ENCODE measurements at regions not wholly inside any gene's neighbourhood (a gene's known extent, or its start where the extent isn't known, plus 50 kb on each side); places are given as distances from the start of the nearest gene placed in this dataset.

DNA sequence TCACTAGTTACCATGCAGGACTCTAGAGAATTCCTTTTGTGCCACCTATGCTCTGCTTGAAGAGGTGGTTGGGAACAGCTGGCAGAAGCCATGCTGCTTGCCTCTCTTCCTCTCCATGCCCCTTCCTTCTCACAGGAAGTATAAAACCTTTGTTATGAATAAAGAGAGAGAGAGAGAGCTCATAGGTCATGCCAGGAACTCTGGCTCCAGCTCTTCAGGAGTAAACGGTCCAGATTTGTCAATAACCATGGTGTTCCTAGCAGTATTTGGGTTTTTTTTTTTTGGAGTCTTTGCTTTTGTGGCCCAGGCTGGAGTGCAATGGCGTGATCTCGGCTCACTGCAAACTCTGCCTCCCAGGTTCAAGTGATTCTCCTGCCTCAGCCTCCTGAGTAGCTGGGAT lies 97.7 kb upstream of the SLC4A7 start:
- TF ChIP-seq, protein P1, sequence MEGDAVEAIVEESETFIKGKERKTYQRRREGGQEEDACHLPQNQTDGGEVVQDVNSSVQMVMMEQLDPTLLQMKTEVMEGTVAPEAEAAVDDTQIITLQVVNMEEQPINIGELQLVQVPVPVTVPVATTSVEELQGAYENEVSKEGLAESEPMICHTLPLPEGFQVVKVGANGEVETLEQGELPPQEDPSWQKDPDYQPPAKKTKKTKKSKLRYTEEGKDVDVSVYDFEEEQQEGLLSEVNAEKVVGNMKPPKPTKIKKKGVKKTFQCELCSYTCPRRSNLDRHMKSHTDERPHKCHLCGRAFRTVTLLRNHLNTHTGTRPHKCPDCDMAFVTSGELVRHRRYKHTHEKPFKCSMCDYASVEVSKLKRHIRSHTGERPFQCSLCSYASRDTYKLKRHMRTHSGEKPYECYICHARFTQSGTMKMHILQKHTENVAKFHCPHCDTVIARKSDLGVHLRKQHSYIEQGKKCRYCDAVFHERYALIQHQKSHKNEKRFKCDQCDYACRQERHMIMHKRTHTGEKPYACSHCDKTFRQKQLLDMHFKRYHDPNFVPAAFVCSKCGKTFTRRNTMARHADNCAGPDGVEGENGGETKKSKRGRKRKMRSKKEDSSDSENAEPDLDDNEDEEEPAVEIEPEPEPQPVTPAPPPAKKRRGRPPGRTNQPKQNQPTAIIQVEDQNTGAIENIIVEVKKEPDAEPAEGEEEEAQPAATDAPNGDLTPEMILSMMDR (IDR thresholded peaks at IDR 0.05; ENCODE audit: control insufficient read depth, extremely low read depth, insufficient read depth) = no peak
- H3K4me3 ChIP-seq (ENCODE audit: low read depth, low read length) = no peak overlapping the region
- no peak for DNase-seq (ENCODE audit: low read depth)

DNA sequence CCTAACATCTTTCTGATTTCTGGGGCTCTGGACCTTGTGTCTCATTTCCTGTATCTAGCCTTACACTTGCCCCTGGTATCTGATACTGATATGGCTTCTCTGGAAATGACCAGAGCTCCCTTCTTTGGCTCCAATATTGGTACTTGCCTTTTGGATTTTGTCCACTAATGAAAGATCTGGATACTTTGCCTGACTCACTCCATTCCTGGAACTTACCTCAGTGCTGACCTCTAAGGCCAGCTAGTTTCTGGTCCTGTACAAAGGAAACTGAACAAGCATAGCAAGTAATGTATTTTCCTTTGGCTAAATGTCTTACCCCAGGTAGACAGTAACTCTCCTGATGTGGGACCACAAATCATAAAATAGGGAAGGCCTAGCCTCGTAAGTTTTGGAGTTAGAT lies 93.8 kb upstream of the SLC4A7 start:
- no peak for DNase-seq (ENCODE audit: low read depth)
- TF ChIP-seq, protein P1 (IDR thresholded peaks at IDR 0.05; ENCODE audit: control insufficient read depth, extremely low read depth, insufficient read depth) = no peak
- H3K4me3 ChIP-seq (ENCODE audit: low read depth, low read length) = no peak overlapping the region

DNA sequence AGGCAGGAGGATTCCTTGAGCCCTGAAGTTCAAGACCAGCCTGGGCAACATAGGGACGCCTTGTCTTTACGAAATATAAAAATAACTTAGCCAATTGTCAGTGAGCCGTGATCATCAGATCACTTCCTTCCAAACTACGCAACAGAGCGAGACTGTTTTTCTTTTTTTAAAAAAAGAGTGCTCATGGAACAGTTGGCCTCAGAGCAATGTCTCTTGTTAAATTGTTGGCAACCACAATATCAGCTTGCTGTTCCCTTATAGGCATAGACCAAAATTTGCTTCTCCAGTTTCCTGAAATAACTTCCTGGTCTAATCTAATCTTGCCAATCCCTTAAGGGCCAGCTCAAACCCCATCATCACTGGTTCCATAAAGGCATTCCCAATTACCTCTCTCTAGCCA lies 93.3 kb upstream of the SLC4A7 start:
- TF ChIP-seq, protein P1 (IDR thresholded peaks at IDR 0.05; ENCODE audit: control insufficient read depth, extremely low read depth, insufficient read depth) = no peak
- DNase-seq (ENCODE audit: low read depth) = no peak
- no peak overlapping the region for H3K4me3 ChIP-seq (ENCODE audit: low read depth, low read length)

DNA sequence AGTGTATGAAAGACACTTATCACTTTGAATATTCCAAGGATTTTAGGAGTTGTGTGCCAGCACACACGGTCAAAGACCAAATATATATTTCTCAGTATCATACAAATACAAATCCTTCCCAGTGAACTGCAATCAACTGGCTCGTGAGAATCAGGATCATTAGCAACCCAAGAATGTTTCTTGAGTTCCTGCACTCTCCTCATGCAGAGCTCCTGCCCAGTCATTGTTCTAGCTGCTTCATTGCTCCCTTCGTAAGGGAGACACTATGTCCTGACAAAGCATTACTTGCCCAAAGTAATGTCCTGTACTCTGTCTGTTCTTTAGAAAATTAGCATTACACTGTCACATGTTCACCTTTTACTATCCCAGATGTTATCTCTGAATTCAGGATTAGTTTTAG lies 92.0 kb upstream of the SLC4A7 start:
- H3K4me3 ChIP-seq (ENCODE audit: low read depth, low read length) = no peak overlapping the region
- TF ChIP-seq, protein P1 (IDR thresholded peaks at IDR 0.05; ENCODE audit: control insufficient read depth, extremely low read depth, insufficient read depth) = no peak
- DNase-seq (ENCODE audit: low read depth) = no peak

DNA sequence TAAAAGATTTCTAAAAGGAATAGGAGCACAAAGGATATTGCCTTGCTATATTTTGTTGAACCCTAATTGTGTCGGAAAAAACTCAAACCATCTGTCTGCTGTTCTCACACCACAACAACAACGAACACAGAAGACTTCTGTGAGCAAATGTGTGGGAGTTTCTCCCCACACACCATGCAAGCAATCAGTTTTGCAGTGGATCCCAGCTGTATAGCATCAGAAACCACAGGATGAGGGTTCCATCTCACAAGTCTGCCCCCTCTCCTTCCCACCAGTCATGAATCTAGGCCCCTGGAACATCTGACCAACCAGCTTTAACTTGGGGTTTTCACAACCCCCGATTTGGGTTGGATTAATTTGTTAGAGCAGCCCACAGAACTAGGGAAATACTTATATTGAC lies 91.3 kb upstream of the SLC4A7 start:
- DNase-seq (ENCODE audit: low read depth) = no peak
- no peak overlapping the region for H3K4me3 ChIP-seq (ENCODE audit: low read depth, low read length)
- TF ChIP-seq, protein P1 (IDR thresholded peaks at IDR 0.05; ENCODE audit: control insufficient read depth, extremely low read depth, insufficient read depth) = no peak

DNA sequence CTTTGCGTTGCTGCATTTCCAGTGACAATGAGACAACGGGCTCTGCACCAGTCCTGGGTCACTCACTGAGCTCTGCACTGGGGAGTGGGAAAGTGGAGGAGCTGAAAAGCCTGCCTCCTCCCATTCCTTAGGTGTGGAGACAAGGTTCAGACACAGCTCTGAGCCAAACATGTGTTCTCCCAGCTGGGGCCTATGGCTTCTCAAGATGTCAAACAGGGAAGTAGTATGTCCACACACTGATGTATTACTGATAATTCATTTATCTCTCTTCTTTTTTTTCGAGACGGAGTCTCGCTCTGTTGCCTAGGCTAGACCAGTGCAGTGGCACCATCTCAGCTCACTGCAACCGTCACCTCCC lies 90.2 kb upstream of the SLC4A7 start:
- TF ChIP-seq, protein P1 (IDR thresholded peaks at IDR 0.05; ENCODE audit: control insufficient read depth, extremely low read depth, insufficient read depth) = no peak
- H3K4me3 ChIP-seq (ENCODE audit: low read depth, low read length) = no peak overlapping the region
- no peak for DNase-seq (ENCODE audit: low read depth)

DNA sequence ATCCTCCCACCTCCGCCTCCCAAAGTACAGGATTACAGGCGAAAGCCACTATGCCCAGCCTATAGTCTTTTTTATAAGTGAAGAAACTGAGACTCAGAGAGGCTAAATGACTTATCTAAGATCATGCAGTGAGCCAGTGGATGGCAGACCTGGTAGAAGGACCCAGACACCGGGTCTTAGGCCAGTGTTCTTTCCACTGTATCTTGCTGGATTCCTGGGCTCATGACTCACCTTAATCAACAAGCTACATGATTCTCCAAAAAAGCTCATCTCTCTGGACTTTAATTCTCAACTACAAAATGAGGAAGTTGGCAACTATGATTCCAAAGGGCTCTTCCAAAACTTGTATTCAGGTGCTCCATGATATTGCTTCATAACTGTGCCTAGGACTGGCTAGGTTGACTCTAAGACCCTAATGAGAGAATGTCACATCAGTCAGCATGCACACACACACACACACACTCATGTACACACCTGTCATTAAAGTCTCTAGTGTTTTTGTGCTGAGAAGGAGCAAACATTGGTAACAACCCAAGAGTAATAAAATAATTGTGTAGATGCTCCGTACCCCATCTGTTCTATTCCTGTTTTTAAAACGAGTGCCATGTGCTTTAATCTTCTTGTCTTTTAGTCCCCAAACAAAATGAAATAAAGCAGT lies 89.7 kb upstream of the SLC4A7 start:
- DNase-seq (ENCODE audit: low read depth) = no peak
- TF ChIP-seq, protein P1 (IDR thresholded peaks at IDR 0.05; ENCODE audit: control insufficient read depth, extremely low read depth, insufficient read depth) = no peak
- no peak overlapping the region for H3K4me3 ChIP-seq (ENCODE audit: low read depth, low read length)

Measured in LNCaP clone FGC (cell line).